ENCODE measurements at regions not wholly inside any gene's neighbourhood (a gene's known extent, or its start where the extent isn't known, plus 50 kb on each side); places are given as distances from the start of the nearest gene placed in this dataset.

DNA sequence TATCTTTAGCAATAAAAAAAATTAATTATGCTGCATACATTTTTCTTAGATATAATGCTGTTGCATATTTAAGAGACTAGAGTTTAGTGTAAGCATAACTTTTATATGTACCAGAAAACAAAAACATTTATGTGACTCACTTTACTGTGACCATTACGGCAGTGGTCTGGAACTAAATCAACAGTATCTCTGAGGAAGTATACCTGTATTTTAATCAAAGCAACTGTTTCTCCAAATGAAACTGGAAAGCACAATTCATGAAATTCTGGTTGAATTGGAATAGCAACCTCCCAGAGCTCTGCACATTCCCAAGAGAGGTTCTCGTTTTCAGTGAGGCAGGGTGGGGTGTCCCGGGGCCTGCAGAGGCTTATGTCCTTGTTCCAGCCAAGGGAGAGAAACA, 112.2 kb upstream of the TACR1 start:
- no peak for TF ChIP-seq EZH2phosphoT487 (IDR thresholded peaks at IDR 0.05; ENCODE audit: low read depth)
- TF ChIP-seq, protein P1, sequence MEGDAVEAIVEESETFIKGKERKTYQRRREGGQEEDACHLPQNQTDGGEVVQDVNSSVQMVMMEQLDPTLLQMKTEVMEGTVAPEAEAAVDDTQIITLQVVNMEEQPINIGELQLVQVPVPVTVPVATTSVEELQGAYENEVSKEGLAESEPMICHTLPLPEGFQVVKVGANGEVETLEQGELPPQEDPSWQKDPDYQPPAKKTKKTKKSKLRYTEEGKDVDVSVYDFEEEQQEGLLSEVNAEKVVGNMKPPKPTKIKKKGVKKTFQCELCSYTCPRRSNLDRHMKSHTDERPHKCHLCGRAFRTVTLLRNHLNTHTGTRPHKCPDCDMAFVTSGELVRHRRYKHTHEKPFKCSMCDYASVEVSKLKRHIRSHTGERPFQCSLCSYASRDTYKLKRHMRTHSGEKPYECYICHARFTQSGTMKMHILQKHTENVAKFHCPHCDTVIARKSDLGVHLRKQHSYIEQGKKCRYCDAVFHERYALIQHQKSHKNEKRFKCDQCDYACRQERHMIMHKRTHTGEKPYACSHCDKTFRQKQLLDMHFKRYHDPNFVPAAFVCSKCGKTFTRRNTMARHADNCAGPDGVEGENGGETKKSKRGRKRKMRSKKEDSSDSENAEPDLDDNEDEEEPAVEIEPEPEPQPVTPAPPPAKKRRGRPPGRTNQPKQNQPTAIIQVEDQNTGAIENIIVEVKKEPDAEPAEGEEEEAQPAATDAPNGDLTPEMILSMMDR (IDR thresholded peaks at IDR 0.05; ENCODE audit: low read depth, low read length) = no peak

Data from OCI-LY3 (cell line).